ENCODE measurements at regions not wholly inside any gene's neighbourhood (a gene's known extent, or its start where the extent isn't known, plus 50 kb on each side); places are given as distances from the start of the nearest gene placed in this dataset.
"Not testable (repeated sequence)": the region's sequence is repeated elsewhere in the genome, so short reads cannot be mapped to it uniquely, and the experiment has no call there.

- Histone ChIP-seq H3K9me3 (ENCODE audit: control insufficient read depth in 2 of 2, insufficient read depth in 1 of 2, low read length in 1 of 2) (no peaks in the 10 kb centered on the region), H3K4me1 (ENCODE audit: control insufficient read depth in 2 of 2, insufficient read depth in 2 of 2, low read length in 2 of 2) (peaks cover 0 to 3% of the 10 kb centered on the region in 2 donors), H3K27me3 (ENCODE audit: control insufficient read depth in 2 of 2, insufficient read depth in 1 of 2, low read length in 1 of 2) (no peaks in the 10 kb centered on the region), H3K36me3 (ENCODE audit: control insufficient read depth in 2 of 2, insufficient read depth in 2 of 2, low read length in 1 of 2) (no peaks in the 10 kb centered on the region), H3K27ac (ENCODE audit: low read depth in 1 of 2, low read length in 1 of 2) (no peak overlapping the region), H3K4me3 (ENCODE audit: low read length in 2 of 2) (no peak overlapping the region)
- whole genome bisulfite sequencing: 96% methylated on average over 1 of the region's 1 CpG
- no peak for DNase-seq (ENCODE audit: low read depth in 6 of 9, low spot score in 9 of 9)
Observed at GRCh38 chr7:8314566-8314965, 52.6 kb upstream of the ICA1 start.

- Histone ChIP-seq H3K27me3 (ENCODE audit: control insufficient read depth in 2 of 2, insufficient read depth in 1 of 2, low read length in 1 of 2) (no peaks in the 10 kb centered on the region), H3K4me1 (ENCODE audit: control insufficient read depth in 2 of 2, insufficient read depth in 2 of 2, low read length in 2 of 2) (peaks cover 0 to 3% of the 10 kb centered on the region in 2 donors), H3K4me3 (ENCODE audit: low read length in 2 of 2) (no peak overlapping the region), H3K27ac (ENCODE audit: low read depth in 1 of 2, low read length in 1 of 2) (no peak overlapping the region), H3K9me3 (ENCODE audit: control insufficient read depth in 2 of 2, insufficient read depth in 1 of 2, low read length in 1 of 2) (no peaks in the 10 kb centered on the region), H3K36me3 (ENCODE audit: control insufficient read depth in 2 of 2, insufficient read depth in 2 of 2, low read length in 1 of 2) (no peaks in the 10 kb centered on the region)
- WGBS: 95% methylated on average over 1 of the region's 1 CpG
- no peak for DNase-seq (ENCODE audit: low read depth in 6 of 9, low spot score in 9 of 9)
Observed at GRCh38 chr7:8319115-8319514, 57.1 kb upstream of the ICA1 start.

GRCh38 chr7:8320174-8320573 lies 58.2 kb upstream of the ICA1 start:
- no peaks in the 10 kb centered on the region for H3K27me3 ChIP-seq (ENCODE audit: control insufficient read depth in 2 of 2, insufficient read depth in 1 of 2, low read length in 1 of 2)
- H3K27ac ChIP-seq (ENCODE audit: low read depth in 1 of 2, low read length in 1 of 2): no peak overlapping the region
- no peaks in the 10 kb centered on the region for H3K36me3 ChIP-seq (ENCODE audit: control insufficient read depth in 2 of 2, insufficient read depth in 2 of 2, low read length in 1 of 2)
- no peak for DNase-seq (ENCODE audit: low read depth in 6 of 9, low spot score in 9 of 9)
- H3K9me3 ChIP-seq (ENCODE audit: control insufficient read depth in 2 of 2, insufficient read depth in 1 of 2, low read length in 1 of 2): no peaks in the 10 kb centered on the region
- WGBS: 96% methylated on average over 1 of the region's 1 CpG
- H3K4me1 ChIP-seq (ENCODE audit: control insufficient read depth in 2 of 2, insufficient read depth in 2 of 2, low read length in 2 of 2): peaks cover 0 to 3% of the 10 kb centered on the region in 2 donors
- no peak overlapping the region for H3K4me3 ChIP-seq (ENCODE audit: low read length in 2 of 2)

- H3K4me1 ChIP-seq (ENCODE audit: control insufficient read depth in 2 of 2, insufficient read depth in 2 of 2, low read length in 2 of 2): peaks cover 0 to 1% of the 10 kb centered on the region in 2 donors
- H3K4me3 ChIP-seq (ENCODE audit: low read length in 2 of 2): no peak overlapping the region
- H3K27ac ChIP-seq (ENCODE audit: low read depth in 1 of 2, low read length in 1 of 2): no peak overlapping the region
- H3K36me3 ChIP-seq (ENCODE audit: control insufficient read depth in 2 of 2, insufficient read depth in 2 of 2, low read length in 1 of 2): no peaks in the 10 kb centered on the region
- no peaks in the 10 kb centered on the region for H3K27me3 ChIP-seq (ENCODE audit: control insufficient read depth in 2 of 2, insufficient read depth in 1 of 2, low read length in 1 of 2)
- H3K9me3 ChIP-seq (ENCODE audit: control insufficient read depth in 2 of 2, insufficient read depth in 1 of 2, low read length in 1 of 2): no peaks in the 10 kb centered on the region
- DNase-seq (ENCODE audit: low read depth in 6 of 9, low spot score in 9 of 9): no peak
Observed at GRCh38 chr7:8321312-8321711, 59.3 kb upstream of the ICA1 start.

GRCh38 chr7:8322667-8323066 lies 60.7 kb upstream of the ICA1 start:
- DNase-seq (ENCODE audit: low read depth in 6 of 9, low spot score in 9 of 9): no peak

GRCh38 chr7:8325067-8325466 lies 63.1 kb upstream of the ICA1 start:
- Histone ChIP-seq H3K4me3 (ENCODE audit: low read length in 2 of 2) (no peak overlapping the region), H3K9me3 (ENCODE audit: control insufficient read depth in 2 of 2, insufficient read depth in 1 of 2, low read length in 1 of 2) (no peaks in the 10 kb centered on the region), H3K27ac (ENCODE audit: low read depth in 1 of 2, low read length in 1 of 2) (no peak overlapping the region), H3K36me3 (ENCODE audit: control insufficient read depth in 2 of 2, insufficient read depth in 2 of 2, low read length in 1 of 2) (no peaks in the 10 kb centered on the region), H3K27me3 (ENCODE audit: control insufficient read depth in 2 of 2, insufficient read depth in 1 of 2, low read length in 1 of 2) (no peaks in the 10 kb centered on the region), H3K4me1 (ENCODE audit: control insufficient read depth in 2 of 2, insufficient read depth in 2 of 2, low read length in 2 of 2) (peaks cover 0 to 3% of the 10 kb centered on the region in 2 donors)
- no peak for DNase-seq (ENCODE audit: low read depth in 6 of 9, low spot score in 9 of 9)
- WGBS: 99% methylated on average over 1 of the region's 1 CpG

More at GRCh38 chr7:8322667-8323066, 60.7 kb upstream of the ICA1 start:
- WGBS: 91% methylated on average over 1 of the region's 1 CpG
- Histone ChIP-seq H3K27me3 (ENCODE audit: control insufficient read depth in 2 of 2, insufficient read depth in 1 of 2, low read length in 1 of 2) (no peaks in the 10 kb centered on the region), H3K9me3 (ENCODE audit: control insufficient read depth in 2 of 2, insufficient read depth in 1 of 2, low read length in 1 of 2) (no peaks in the 10 kb centered on the region), H3K27ac (ENCODE audit: low read depth in 1 of 2, low read length in 1 of 2) (no peak overlapping the region), H3K4me1 (ENCODE audit: control insufficient read depth in 2 of 2, insufficient read depth in 2 of 2, low read length in 2 of 2) (no peaks in the 10 kb centered on the region), H3K36me3 (ENCODE audit: control insufficient read depth in 2 of 2, insufficient read depth in 2 of 2, low read length in 1 of 2) (no peaks in the 10 kb centered on the region), H3K4me3 (ENCODE audit: low read length in 2 of 2) (no peak overlapping the region)

GRCh38 chr7:8327199-8327598 lies 65.2 kb upstream of the ICA1 start:
- Histone ChIP-seq H3K9me3 (ENCODE audit: control insufficient read depth in 2 of 2, insufficient read depth in 1 of 2, low read length in 1 of 2) (no peaks in the 10 kb centered on the region), H3K4me1 (ENCODE audit: control insufficient read depth in 2 of 2, insufficient read depth in 2 of 2, low read length in 2 of 2) (peaks cover 0 to 3% of the 10 kb centered on the region in 2 donors), H3K27ac (ENCODE audit: low read depth in 1 of 2, low read length in 1 of 2) (no peak overlapping the region), H3K27me3 (ENCODE audit: control insufficient read depth in 2 of 2, insufficient read depth in 1 of 2, low read length in 1 of 2) (no peaks in the 10 kb centered on the region), H3K36me3 (ENCODE audit: control insufficient read depth in 2 of 2, insufficient read depth in 2 of 2, low read length in 1 of 2) (no peaks in the 10 kb centered on the region), H3K4me3 (ENCODE audit: low read length in 2 of 2) (no peak overlapping the region)
- WGBS: 97% methylated on average over 3 of the region's 3 CpGs
- DNase-seq (ENCODE audit: low read depth in 6 of 9, low spot score in 9 of 9): no peak

- Histone ChIP-seq H3K36me3 (ENCODE audit: control insufficient read depth in 2 of 2, insufficient read depth in 2 of 2, low read length in 1 of 2) (no peaks in the 10 kb centered on the region), H3K27ac (ENCODE audit: low read depth in 1 of 2, low read length in 1 of 2) (no peak overlapping the region), H3K27me3 (ENCODE audit: control insufficient read depth in 2 of 2, insufficient read depth in 1 of 2, low read length in 1 of 2) (no peaks in the 10 kb centered on the region), H3K4me1 (ENCODE audit: control insufficient read depth in 2 of 2, insufficient read depth in 2 of 2, low read length in 2 of 2) (no peaks in the 10 kb centered on the region), H3K9me3 (ENCODE audit: control insufficient read depth in 2 of 2, insufficient read depth in 1 of 2, low read length in 1 of 2) (no peaks in the 10 kb centered on the region), H3K4me3 (ENCODE audit: low read length in 2 of 2) (no peak overlapping the region)
- no peak for DNase-seq (ENCODE audit: low read depth in 6 of 9, low spot score in 9 of 9)
Observed at GRCh38 chr7:8338206-8338605, 76.2 kb upstream of the ICA1 start.

GRCh38 chr7:8343556-8343955 lies 81.6 kb upstream of the ICA1 start:
- Histone ChIP-seq H3K4me1 (ENCODE audit: control insufficient read depth in 2 of 2, insufficient read depth in 2 of 2, low read length in 2 of 2) (no peaks in the 10 kb centered on the region), H3K9me3 (ENCODE audit: control insufficient read depth in 2 of 2, insufficient read depth in 1 of 2, low read length in 1 of 2) (no peaks in the 10 kb centered on the region), H3K27ac (ENCODE audit: low read depth in 1 of 2, low read length in 1 of 2) (no peak overlapping the region), H3K4me3 (ENCODE audit: low read length in 2 of 2) (no peak overlapping the region), H3K27me3 (ENCODE audit: control insufficient read depth in 2 of 2, insufficient read depth in 1 of 2, low read length in 1 of 2) (no peaks in the 10 kb centered on the region), H3K36me3 (ENCODE audit: control insufficient read depth in 2 of 2, insufficient read depth in 2 of 2, low read length in 1 of 2) (no peaks in the 10 kb centered on the region)
- WGBS: 93% methylated on average over 5 of the region's 5 CpGs
- no peak for DNase-seq (ENCODE audit: low read depth in 6 of 9, low spot score in 9 of 9)

- 80% methylated on average over 2 of the region's 2 CpGs for WGBS
- H3K36me3 ChIP-seq (ENCODE audit: control insufficient read depth in 2 of 2, insufficient read depth in 2 of 2, low read length in 1 of 2); DNase-seq (ENCODE audit: low read depth in 6 of 9, low spot score in 9 of 9); H3K27ac ChIP-seq (ENCODE audit: low read depth in 1 of 2, low read length in 1 of 2); H3K9me3 ChIP-seq (ENCODE audit: control insufficient read depth in 2 of 2, insufficient read depth in 1 of 2, low read length in 1 of 2); H3K4me1 ChIP-seq (ENCODE audit: control insufficient read depth in 2 of 2, insufficient read depth in 2 of 2, low read length in 2 of 2); H3K4me3 ChIP-seq (ENCODE audit: low read length in 2 of 2); H3K27me3 ChIP-seq (ENCODE audit: control insufficient read depth in 2 of 2, insufficient read depth in 1 of 2, low read length in 1 of 2): not testable (repeated sequence)
Observed at GRCh38 chr7:8347395-8347794, 85.4 kb upstream of the ICA1 start.

Measured in thymus (tissue), 11 donors.